Suprapubic skin (tissue), 4 donors: ENCODE measurements at regions not wholly inside any gene's neighbourhood (a gene's known extent, or its start where the extent isn't known, plus 50 kb on each side); places are given as distances from the start of the nearest gene placed in this dataset.

Source experiments
- CTCF ChIP-seq, 2 donors: fragments of 200-600 bp in 1 of 2; fragments of 450-650 bp in 1 of 2; sonication (generic) in 1 of 2; IDR thresholded peaks; one replicate each; pipeline ENCODE4 v1.5.1; 2016 to 2019; ENCODE audit warnings: antibody characterized with exemption in 2 of 2, mild to moderate bottlenecking in 1 of 2, moderate library complexity in 1 of 2
- POLR2A ChIP-seq, 2 donors: fragments of 450-650 bp; IDR thresholded peaks; one replicate each; pipeline ENCODE4 v1.6.1; 2017; ENCODE audit warnings: antibody characterized with exemption in 2 of 2, mild to moderate bottlenecking in 2 of 2, moderate library complexity in 2 of 2
- POLR2AphosphoS5 ChIP-seq, 3 donors: sonication (generic); formaldehyde crosslinking; IDR thresholded peaks; one replicate each; pipeline ENCODE4 v1.6.1; 2017; ENCODE audit warnings: antibody characterized with exemption in 3 of 3

GRCh38 chr10:21431799-21432198 lies 93.7 kb downstream of the SKIDA1 start:
- TF ChIP-seq CTCF (IDR thresholded peaks at IDR 0.05) (no peak), POLR2A (IDR thresholded peaks at IDR 0.05) (no peak), POLR2AphosphoS5 (IDR thresholded peaks at IDR 0.05) (no peak)
